H9 (cell line): ENCODE measurements at regions not wholly inside any gene's neighbourhood (a gene's known extent, or its start where the extent isn't known, plus 50 kb on each side); places are given as distances from the start of the nearest gene placed in this dataset.

Experiments
- DNase-seq: peaks from one replicate; pipeline ENCODE4 v3.0.0-alpha.2; 2017
- H2AFZ ChIP-seq: one replicate; pipeline ENCODE4 v1.6.1; 2013; ENCODE audit warnings: mild to moderate bottlenecking, low read length, control low read depth, moderate library complexity
- H2AK5ac ChIP-seq: 2 replicates; pipeline ENCODE4 v1.6.1; 2013; ENCODE audit warnings: low read length, control low read depth, mixed read lengths; ENCODE audit not compliant: insufficient read length
- H2BK120ac ChIP-seq: one replicate; pipeline ENCODE4 v1.6.1; 2013; ENCODE audit warnings: low read depth, mild to moderate bottlenecking, low read length, control low read depth, inconsistent platforms; ENCODE audit not compliant: poor library complexity, severe bottlenecking
- H2BK12ac ChIP-seq: 2 replicates; pipeline ENCODE4 v1.6.1; 2013; ENCODE audit warnings: low read length, control low read depth, mixed read lengths, low read depth; ENCODE audit not compliant: insufficient read length
- H2BK15ac ChIP-seq: 2 replicates; pipeline ENCODE4 v1.6.1; 2013; ENCODE audit warnings: low read depth, low read length, control low read depth
- H2BK20ac ChIP-seq: one replicate; pipeline ENCODE4 v1.6.1; 2013; ENCODE audit warnings: low read depth, mild to moderate bottlenecking, low read length, control low read depth, inconsistent platforms; ENCODE audit not compliant: poor library complexity, severe bottlenecking
- H2BK5ac ChIP-seq: 2 replicates; pipeline ENCODE4 v1.6.1; 2013; ENCODE audit warnings: low read length, control low read depth, mixed read lengths; ENCODE audit not compliant: insufficient read length
- H3K14ac ChIP-seq: 2 replicates; pipeline ENCODE4 v1.6.1; 2013; ENCODE audit warnings: low read length, control low read depth; ENCODE audit not compliant: insufficient read depth
- H3K18ac ChIP-seq: 2 replicates; pipeline ENCODE4 v1.6.1; 2013; ENCODE audit warnings: low read depth, mild to moderate bottlenecking, mixed read lengths, low read length, control low read depth; ENCODE audit not compliant: insufficient read length
- H3K23ac ChIP-seq: 2 replicates; pipeline ENCODE4 v1.6.1; 2013; ENCODE audit warnings: low read length, control low read depth, mixed read lengths, low read depth; ENCODE audit not compliant: insufficient read length
- H3K23me2 ChIP-seq: 2 replicates; pipeline ENCODE4 v1.6.1; 2013; ENCODE audit warnings: low read depth, mild to moderate bottlenecking, mixed read lengths, low read length, control low read depth; ENCODE audit not compliant: insufficient read length, poor library complexity, severe bottlenecking
- H3K27ac ChIP-seq: 2 replicates; pipeline ENCODE4 v1.5.1; 2013; ENCODE audit warnings: low read length, control low read depth, mixed read lengths, low read depth; ENCODE audit not compliant: insufficient read length
- H3K27me3 ChIP-seq: 2 replicates; pipeline ENCODE4 v1.6.1; 2013; ENCODE audit warnings: low read length, control low read depth, inconsistent platforms; ENCODE audit not compliant: insufficient read depth
- H3K4ac ChIP-seq: 2 replicates; pipeline ENCODE4 v1.6.1; 2013; ENCODE audit warnings: low read depth, mild to moderate bottlenecking, control low read depth, inconsistent platforms, low read length, moderate library complexity
- H3K4me1 ChIP-seq: 2 replicates; pipeline ENCODE4 v1.6.1; 2013; ENCODE audit warnings: low read length, control low read depth, inconsistent platforms; ENCODE audit not compliant: insufficient read depth
- H3K4me2 ChIP-seq: 2 replicates; pipeline ENCODE4 v1.6.1; 2013; ENCODE audit warnings: low read length, control low read depth, mixed read lengths; ENCODE audit not compliant: insufficient read length, insufficient read depth
- H3K56ac ChIP-seq: 2 replicates; pipeline ENCODE4 v1.6.1; 2013; ENCODE audit warnings: low read depth, mild to moderate bottlenecking, mixed read lengths, low read length, control low read depth; ENCODE audit not compliant: insufficient read length
- H3K79me1 ChIP-seq: 2 replicates; pipeline ENCODE4 v1.6.1; 2013; ENCODE audit warnings: low read depth, mild to moderate bottlenecking, moderate library complexity, low read length, control low read depth, inconsistent platforms; ENCODE audit not compliant: insufficient read depth, poor library complexity, severe bottlenecking
- H3K79me2 ChIP-seq: 2 replicates; pipeline ENCODE4 v1.6.1; 2013; ENCODE audit warnings: low read length, control low read depth, inconsistent platforms; ENCODE audit not compliant: insufficient read depth
- H3K9ac ChIP-seq: 2 replicates; pipeline ENCODE4 v1.6.1; 2013; ENCODE audit warnings: low read length, control low read depth, mixed read lengths; ENCODE audit not compliant: insufficient read length; ENCODE audit errors: extremely low read depth
- H3K9me3 ChIP-seq: one replicate; pipeline ENCODE4 v1.6.1; 2013; ENCODE audit warnings: low read depth, low read length, inconsistent platforms; ENCODE audit not compliant: control insufficient read depth
- H3T11ph ChIP-seq: one replicate; pipeline ENCODE4 v1.6.1; 2013; ENCODE audit warnings: mild to moderate bottlenecking, low read length, control low read depth, inconsistent platforms
- H4K20me1 ChIP-seq: one replicate; pipeline ENCODE4 v1.6.1; 2013; ENCODE audit not compliant: control insufficient read depth, insufficient read length, insufficient read depth
- H4K5ac ChIP-seq: 2 replicates; pipeline ENCODE4 v1.6.1; 2013; ENCODE audit warnings: low read depth, mild to moderate bottlenecking, mixed read lengths, low read length, control low read depth; ENCODE audit not compliant: insufficient read length
- H4K8ac ChIP-seq: replicated peaks from 2 replicates; pipeline ENCODE4 v1.6.1; 2013; ENCODE audit warnings: low read length, control low read depth, mixed read lengths, low read depth; ENCODE audit not compliant: insufficient read length
- H4K91ac ChIP-seq: 2 replicates; pipeline ENCODE4 v1.6.1; 2013; ENCODE audit warnings: low read depth, mild to moderate bottlenecking, moderate library complexity, mixed read lengths, low read length, control low read depth; ENCODE audit not compliant: insufficient read length
- H3K27ac Mint-ChIP-seq, 3 experiments: 2 replicates in 2 of 3; 3 replicates in 1 of 3; pipeline ENCODE4 v1.8.0; 2020 to 2021; ENCODE audit warnings: mixed read lengths in 3 of 3, mild to moderate bottlenecking in 1 of 3, moderate library complexity in 1 of 3
- H3K27me3 Mint-ChIP-seq: 2 replicates; pipeline ENCODE4 v1.8.0; 2021; ENCODE audit warnings: low read depth, mild to moderate bottlenecking, moderate library complexity, mixed read lengths
- H3K36me3 Mint-ChIP-seq, 3 experiments: 2 replicates in 2 of 3; 3 replicates in 1 of 3; pipeline ENCODE4 v1.8.0; 2020 to 2021; ENCODE audit warnings: low read depth in 3 of 3, mixed read lengths in 3 of 3; ENCODE audit not compliant: insufficient read depth in 1 of 3
- H3K4me1 Mint-ChIP-seq, 2 experiments: 2 replicates each; pipeline ENCODE4 v1.8.0; 2020; ENCODE audit warnings: mixed read lengths in 2 of 2
- H3K4me3 Mint-ChIP-seq, 2 experiments: 2 replicates in 1 of 2; 3 replicates in 1 of 2; pipeline ENCODE4 v1.8.0; 2020 to 2021; ENCODE audit warnings: mild to moderate bottlenecking in 2 of 2, mixed read lengths in 2 of 2, moderate library complexity in 1 of 2
- H3K9me3 Mint-ChIP-seq, 2 experiments: 2 replicates in 1 of 2; 3 replicates in 1 of 2; pipeline ENCODE4 v1.8.0; 2020; ENCODE audit warnings: mild to moderate bottlenecking in 2 of 2, mixed read lengths in 2 of 2, moderate library complexity in 1 of 2
- TF ChIP-seq, protein P1 (sequence below): fragments of 200-600 bp; sonication (generic); conservative IDR thresholded peaks from 3 replicates; pipeline ENCODE4 v1.8.0; 2021; ENCODE audit warnings: antibody characterized with exemption, mild to moderate bottlenecking

DNA sequence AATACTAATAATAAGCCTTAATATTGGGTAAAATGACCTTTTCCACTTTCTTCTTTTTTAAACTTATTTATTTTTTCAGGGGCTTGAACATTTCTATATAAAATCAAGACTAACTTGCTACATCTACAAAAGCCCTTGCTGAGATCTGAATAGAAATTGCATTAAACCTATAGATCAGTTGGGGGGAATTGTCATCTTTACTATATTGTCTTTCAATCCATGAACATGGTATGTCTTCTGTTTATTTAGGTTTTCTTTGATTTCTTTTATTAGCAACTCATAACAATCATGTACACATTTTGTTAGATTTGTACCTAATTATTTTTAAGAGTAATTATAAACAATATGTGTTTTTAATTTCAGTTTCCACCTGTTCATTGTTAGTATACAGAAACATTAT lies 96.4 kb upstream of the SLC22A23 start:
- no peak overlapping the region for H2BK12ac ChIP-seq
- H3K27ac ChIP-seq: no peak overlapping the region
- no peaks in the 10 kb centered on the region for H3K4me1 ChIP-seq
- no peak overlapping the region for H3K14ac ChIP-seq
- no peak overlapping the region for H2AK5ac ChIP-seq
- no peaks in the 10 kb centered on the region for H3K79me2 ChIP-seq
- no peaks in the 10 kb centered on the region for H3K9me3 ChIP-seq
- H3K4me2 ChIP-seq: no peak overlapping the region
- no peak overlapping the region for H2AFZ ChIP-seq
- Mint-ChIP-seq H3K9me3 (peaks cover 5 to 10% of the 10 kb centered on the region in 2 experiments; a peak in 4 of 5 replicates), H3K36me3 (no peaks in the 10 kb centered on the region; a peak in 1 of 7 replicates), H3K27me3 (peaks cover 7% of the 10 kb centered on the region), H3K27ac (no peak overlapping the region), H3K4me1 (no peaks in the 10 kb centered on the region), H3K4me3 (no peak overlapping the region)
- H3K4ac ChIP-seq: no peak overlapping the region
- H2BK15ac ChIP-seq: no peak overlapping the region
- H3T11ph ChIP-seq: no peak overlapping the region
- H3K23ac ChIP-seq: no peak overlapping the region
- no peaks in the 10 kb centered on the region for H4K20me1 ChIP-seq
- no peak overlapping the region for H3K56ac ChIP-seq
- no peak overlapping the region for H4K91ac ChIP-seq
- H3K18ac ChIP-seq: no peak overlapping the region
- TF ChIP-seq, protein P1, sequence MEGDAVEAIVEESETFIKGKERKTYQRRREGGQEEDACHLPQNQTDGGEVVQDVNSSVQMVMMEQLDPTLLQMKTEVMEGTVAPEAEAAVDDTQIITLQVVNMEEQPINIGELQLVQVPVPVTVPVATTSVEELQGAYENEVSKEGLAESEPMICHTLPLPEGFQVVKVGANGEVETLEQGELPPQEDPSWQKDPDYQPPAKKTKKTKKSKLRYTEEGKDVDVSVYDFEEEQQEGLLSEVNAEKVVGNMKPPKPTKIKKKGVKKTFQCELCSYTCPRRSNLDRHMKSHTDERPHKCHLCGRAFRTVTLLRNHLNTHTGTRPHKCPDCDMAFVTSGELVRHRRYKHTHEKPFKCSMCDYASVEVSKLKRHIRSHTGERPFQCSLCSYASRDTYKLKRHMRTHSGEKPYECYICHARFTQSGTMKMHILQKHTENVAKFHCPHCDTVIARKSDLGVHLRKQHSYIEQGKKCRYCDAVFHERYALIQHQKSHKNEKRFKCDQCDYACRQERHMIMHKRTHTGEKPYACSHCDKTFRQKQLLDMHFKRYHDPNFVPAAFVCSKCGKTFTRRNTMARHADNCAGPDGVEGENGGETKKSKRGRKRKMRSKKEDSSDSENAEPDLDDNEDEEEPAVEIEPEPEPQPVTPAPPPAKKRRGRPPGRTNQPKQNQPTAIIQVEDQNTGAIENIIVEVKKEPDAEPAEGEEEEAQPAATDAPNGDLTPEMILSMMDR: no peak
- H3K27me3 ChIP-seq: no peaks in the 10 kb centered on the region
- no peaks in the 10 kb centered on the region for H3K23me2 ChIP-seq
- no peak for DNase-seq
- no peak overlapping the region for H3K9ac ChIP-seq
- H2BK20ac ChIP-seq: no peak overlapping the region
- H2BK120ac ChIP-seq: no peak overlapping the region
- H4K8ac ChIP-seq: no peak overlapping the region
- no peaks in the 10 kb centered on the region for H3K79me1 ChIP-seq
- H2BK5ac ChIP-seq: no peak overlapping the region
- H4K5ac ChIP-seq: no peak overlapping the region
